GM04504 (cell line): ENCODE measurements at regions not wholly inside any gene's neighbourhood (a gene's known extent, or its start where the extent isn't known, plus 50 kb on each side); places are given as distances from the start of the nearest gene placed in this dataset.
"Not testable (repeated sequence)": the region's sequence is repeated elsewhere in the genome, so short reads cannot be mapped to it uniquely, and the experiment has no call there.

Source experiments
- DNase-seq: peaks from one replicate; pipeline ENCODE4 v3.0.0-alpha.2; 2012; ENCODE audit warnings: low read depth

DNA sequence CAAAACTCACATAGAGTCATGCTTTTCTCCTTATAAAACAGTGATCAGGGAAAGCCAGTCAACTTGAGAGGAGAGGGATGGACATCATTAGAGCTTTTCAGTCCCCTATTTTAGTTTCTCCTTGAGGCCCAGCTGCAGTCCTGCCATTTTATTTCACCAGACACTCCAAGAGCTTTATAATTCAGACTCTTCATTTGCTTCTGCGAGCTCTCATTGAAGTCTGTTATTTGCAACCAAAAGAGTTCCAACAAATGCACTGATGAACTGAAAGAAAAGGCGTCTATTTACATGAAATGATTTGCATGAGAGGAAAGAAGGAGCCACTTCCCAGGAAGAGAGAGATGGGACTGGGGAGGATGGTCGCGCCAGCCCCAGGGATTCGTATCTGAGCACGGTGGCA, 86.8 kb downstream of the NDUFA12 start:
- no peak for DNase-seq

DNA sequence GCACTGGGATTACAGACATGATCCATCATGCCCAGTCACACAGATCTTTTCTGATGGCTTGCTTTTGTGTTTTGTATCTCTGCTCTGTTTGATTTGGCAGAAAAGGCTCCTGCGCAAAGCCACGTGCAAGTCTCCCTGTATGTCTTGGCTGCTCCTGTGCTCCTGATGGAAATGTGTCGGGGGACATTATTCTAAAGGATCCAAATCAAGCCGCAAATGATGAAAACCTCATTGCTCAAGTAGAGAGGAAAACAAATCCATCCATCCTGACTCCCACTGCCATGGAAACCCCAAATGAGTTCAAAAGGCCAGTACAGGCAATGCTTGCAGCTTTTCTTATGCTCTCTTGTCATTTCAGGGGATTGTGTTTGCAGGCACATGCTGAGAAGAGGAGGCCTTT, 93.8 kb downstream of the NDUFA12 start:
- no peak for DNase-seq

DNA sequence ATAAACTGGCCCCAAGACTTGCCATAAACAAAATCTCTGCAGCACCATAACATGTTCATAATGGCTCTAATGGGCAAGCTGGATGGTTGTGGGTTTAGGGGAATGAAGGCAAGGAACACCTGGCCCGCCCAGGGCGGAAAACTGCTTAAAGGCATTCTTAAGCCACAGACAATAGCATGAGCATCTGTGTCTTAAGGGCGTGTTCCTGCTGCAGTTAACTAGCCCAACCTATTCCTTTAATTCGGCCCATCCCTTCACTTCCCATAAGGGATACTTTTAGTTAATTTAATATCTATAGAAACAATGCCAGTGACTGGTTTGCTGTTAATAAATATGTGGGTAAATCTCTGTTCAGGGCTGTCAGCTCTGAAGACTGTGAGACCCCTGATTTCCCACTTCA, 97.7 kb downstream of the NDUFA12 start:
- DNase-seq = not testable (repeated sequence)

DNA sequence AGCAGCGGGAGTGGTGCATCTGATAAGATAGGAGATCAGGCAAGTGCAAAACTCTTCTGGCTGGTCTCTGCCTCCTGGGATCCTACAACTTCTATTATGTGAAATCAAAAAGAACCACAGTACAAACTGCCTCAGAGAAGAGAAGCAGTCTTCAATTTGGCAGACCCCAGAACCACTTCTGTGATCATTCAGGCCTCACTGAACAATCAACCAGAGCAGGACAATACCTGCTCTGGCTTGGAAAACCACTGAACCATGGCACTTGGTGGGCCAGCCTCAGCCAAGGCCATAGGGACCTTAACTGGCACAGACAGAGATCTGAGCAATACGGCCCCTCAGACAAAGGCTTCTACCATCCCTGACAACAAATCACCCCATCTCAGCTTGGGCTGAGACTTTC, 103.0 kb downstream of the NDUFA12 start:
- no peak for DNase-seq

DNA sequence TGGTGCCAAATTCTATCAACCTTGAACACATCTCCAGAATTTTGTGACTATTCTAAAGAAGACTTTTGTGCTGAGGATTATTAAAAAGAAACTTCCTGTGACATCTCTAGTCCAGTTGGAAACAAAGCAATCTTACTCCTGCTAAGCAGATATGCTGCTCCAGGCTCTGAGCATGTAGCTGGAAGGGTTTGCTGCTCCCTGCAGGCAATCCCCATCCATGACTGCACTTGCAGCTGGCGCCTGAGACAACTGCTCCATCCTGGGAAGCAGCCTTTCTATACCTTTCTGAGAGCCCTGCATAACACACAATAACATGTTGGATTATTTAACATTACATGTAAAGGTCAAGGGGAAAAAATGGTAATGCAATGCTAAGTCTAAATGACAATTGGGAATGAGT, 105.1 kb downstream of the NDUFA12 start:
- no peak for DNase-seq

DNA sequence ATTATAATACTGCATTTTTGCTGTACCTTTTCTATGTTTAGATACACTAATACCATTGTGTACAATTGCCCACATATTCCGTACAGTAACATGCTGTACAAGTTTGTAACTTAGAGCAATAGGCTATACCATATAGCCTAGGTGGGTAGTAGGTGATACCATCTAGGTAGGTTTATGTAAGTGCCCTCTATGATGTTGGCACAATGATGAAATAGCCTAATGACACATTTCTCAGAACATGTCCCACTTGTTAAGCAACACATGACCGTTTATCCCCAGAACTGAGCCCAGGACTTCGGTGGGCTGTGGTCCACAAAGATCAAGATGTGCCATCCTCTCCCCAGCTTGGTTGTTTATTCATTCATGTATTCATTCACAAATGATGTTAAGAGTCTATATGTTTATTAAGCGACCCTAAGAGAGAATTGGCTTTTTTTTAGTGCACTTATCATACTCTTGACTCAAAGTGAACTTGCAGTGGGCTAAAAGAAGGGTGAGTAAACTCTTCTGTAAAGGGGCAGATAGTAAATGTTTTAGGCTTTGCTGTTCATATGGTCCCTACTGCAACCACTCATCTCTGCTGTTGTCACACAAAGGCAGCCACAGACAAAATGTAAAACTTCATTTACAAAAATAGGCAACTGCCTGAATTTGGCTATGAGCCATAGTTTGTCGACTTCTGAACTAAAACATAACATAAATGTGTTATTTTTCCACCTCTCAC, 110.8 kb downstream of the NDUFA12 start:
- no peak for DNase-seq

DNA sequence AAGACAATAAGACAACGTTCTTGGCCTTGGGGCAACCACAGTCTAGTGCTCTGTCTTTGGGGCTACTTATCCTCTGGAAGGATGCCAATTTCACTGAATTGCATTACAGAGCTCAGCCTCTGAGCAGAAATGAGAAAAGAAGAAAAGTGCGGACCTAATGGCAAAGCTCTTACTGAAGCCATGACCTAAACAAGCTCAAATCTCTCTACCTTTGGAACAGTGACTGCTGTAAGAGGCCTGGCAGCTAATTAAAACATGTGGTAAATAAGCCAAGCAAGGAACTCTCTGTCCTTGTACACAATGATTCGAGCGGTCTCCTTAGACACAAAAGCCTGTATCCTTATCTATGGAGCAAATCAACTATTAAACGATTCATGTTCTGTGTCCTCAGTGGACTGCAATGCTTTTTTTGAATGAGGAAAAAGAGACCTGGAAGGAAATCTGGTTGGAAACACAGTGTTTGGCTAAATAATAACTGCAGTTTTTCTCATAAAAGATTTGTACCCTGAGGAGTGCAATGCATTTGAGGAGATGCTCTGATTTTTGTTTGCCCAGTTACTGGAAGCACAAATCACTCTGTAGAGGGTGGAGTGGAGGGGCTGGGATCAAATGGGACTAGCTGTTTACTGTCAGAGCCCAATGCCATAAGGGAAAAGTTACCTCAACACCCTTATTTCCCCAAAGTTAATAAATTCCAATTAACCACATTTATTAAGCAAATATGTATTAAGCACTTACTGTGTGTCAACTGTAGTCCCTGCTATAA, 113.9 kb downstream of the NDUFA12 start:
- DNase-seq = no peak

DNA sequence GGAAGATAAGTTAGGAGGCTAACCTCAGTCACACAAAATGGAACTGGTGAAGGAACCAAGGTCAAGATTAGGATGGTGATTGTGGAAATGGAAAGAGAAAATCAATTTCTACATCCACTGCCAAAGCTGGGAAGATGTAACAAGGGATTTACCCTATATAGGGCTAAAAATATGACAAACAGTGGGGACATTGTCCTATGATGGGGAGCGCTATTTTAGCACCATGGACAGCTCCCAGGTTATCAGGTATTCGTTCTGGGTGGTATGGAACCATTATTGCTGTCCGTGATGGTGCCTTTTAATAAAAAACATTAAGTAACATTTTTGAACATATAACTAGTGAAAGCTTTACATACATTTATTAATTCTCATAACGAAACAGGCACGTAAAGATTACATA, 124.0 kb downstream of the NDUFA12 start:
- no peak for DNase-seq

DNA sequence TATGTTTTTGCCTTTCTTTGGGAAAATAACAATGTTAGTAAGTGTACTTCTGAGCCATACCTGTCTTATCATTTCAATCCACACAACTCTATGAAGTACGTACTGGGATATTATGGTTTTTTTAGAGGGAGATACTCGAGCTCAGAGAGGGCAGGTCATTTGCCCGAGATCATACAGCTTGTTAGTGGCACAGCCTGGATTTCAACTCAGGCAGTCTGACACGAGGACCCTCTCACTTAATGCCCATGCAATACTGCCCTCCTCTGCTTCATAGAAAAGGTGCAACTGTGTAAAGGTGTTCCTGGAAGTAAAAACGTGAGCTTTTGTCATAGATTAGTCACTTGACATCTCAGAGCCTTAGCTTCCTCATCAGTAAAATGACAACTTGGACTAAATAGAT, 128.0 kb downstream of the NDUFA12 start:
- DNase-seq = no peak

DNA sequence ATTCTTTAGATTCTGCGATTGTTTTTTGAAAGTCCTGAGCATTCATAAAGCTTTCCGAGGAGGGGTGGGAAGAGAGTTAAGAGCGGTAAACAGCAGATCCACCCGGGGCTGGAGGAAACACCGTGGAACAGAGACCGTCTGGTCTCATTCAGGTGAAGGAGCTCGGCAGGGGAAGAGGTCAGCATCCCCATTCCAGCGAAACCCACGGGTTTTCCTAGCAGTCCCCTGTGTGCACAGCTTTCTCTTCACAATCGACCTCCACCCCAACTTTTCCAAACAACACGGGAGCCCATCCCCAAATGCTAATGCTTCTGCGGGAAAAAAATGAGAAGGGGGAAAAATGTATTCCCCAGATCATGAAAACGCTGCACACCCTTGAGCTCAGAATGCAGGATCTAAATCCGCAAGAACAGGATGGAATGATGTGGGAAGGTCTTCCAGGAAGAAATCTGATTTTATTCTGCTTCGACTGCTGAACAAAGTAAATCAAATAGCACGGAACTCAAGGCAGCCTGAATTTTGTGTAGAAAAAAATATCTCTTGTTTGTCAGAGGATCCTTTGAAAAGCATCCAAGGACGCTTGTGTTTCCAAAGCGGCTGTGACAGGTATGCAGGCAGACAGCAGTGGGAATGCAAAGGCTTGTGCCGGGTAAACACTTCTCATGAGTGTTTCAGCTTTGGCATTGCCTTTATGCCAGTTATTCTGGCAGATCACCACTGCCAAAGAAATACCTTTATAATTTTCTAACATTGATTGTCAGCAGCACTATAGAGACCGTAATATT, 128.8 kb downstream of the NDUFA12 start:
- no peak for DNase-seq

DNA sequence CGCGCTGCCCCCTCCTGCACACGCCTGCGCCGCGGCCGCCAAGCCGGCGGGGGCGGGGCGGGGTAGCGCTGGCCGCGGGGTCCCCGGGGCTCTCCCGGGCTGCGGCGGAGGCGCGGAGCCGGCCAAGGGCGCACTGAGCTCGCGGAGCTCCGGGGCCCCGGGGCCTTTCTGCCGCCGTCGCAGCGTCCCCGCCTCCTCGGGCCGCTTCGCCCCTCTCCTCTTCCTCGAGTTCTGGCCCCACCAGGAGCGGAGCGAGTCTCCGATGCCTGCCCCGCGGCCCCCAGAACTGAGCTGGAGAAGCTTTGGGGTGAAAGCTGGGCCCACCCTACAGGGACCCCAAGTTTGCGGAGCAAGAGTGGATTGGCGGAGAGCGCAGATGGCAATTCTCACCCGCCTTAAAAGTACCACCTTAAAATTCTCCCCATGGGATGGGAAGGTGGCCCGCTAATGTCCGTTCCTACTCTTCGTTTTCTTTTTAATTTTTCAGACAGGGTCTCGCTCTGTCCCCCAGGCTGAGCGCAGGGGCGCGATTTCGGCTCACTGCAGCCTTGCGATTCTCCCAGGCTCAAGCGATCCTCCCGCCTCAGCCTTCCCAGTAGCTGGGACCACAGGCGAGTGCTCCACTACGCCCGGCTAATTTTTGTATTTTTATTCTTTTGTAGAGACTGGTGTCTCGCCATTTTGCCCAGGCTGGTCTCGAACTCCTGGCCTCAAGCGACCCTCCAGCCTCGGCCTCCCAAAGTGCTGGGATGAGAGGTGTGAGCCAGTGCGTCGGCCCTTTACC, 129.6 kb downstream of the NDUFA12 start:
- DNase-seq = no peak

DNA sequence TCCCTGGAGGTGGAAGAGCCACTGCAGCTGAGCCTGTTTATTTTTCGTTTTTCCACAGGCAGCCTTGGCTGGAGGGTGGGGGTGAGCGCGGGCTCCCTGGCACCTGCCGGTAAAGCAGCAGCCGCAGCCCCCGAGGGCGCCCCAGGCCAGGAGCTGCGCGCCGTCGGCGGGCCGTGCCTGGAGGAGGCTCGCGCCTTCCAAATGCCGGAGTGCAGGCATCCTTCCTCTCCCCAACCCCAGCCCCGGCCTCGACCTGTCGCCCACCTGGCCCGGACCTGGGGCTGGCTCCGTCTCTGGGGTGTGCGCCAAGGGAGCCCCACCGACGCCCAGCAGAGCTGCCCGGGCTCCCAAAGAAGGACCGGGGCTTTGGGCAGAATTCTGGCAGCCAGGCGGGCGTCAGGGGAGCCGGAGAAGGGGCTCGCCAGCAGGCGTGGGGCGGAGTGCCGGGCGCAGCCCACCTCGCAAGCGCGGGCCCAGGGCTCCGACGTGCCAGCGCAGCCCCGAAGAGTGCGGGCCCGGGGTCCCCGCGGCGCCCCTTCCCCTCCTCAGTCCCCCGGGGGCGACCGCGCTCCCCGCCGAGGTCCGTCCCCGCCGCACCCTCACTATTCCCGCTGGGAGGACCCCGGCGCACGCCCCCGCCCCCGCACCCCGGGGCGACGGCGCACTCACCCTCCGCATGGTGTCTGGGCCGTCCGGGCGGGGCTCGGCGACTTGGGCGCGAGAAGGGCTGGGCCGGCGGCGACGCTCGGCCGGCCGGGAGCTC, 130.3 kb downstream of the NDUFA12 start:
- DNase-seq = no peak

DNA sequence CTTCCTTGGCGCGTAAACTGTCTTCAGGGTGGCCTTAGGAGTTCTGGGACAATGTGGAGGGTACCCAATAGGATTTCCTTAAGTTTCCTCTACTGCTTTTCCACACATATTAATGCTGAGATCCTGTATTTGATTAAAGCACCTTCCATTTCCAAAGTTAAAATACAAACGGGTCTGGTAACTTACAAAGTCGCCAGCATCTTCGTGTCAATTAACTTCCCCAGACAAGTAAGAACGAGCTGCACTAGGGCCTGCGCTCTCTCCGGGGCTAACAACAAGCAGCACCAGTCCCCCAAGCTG, 130.9 kb downstream of the NDUFA12 start:
- DNase-seq = no peak

DNA sequence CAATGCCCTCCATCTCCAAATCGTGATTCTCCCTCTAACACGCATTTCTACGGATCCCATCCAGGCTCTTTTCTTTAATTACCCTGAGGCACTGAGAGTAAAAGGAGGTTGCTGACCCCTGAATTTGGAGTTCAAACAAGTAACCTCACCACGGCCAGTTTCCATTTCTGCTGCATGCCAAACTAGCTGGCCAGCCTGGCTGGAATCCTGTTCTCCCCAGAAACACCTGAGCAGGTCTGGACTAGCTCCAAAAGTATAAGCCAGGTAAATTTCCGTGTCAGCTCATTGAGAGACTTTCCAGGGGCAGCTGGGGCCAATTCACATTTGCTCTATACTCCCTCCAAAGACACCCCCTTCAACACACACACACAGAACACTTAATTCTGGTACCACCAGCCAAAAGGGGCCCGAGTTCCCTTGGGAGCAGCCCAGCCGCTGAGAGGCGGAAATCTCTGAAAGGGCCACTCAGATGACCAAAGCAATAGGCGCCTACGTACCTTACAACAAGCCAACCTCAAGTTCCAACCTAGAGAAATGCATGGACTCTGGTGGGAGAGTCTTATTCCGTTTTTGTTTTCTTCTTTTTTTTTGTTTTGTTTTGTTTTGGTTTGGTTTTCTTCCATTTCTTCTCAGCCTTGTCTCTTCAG, 131.4 kb downstream of the NDUFA12 start:
- DNase-seq = no peak

DNA sequence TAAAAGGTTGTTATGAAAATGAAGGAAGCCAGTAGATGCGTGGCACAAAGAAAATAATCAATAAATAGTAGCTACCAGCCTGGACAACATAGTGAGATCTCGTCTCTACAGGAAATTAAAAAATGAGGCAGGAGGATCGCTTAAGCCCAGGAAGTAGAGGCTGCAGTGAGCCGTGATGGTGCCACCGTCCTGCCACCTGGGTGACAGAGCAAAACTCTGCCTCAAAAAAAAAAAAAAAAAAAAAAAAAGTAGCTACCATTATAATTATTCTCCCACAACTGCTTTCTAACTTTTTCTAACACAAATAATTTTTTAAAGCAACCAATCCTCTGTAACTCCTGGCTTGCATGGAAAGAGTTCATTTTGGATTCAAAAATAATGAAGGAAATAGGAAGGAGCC, 133.0 kb downstream of the NDUFA12 start:
- no peak for DNase-seq

DNA sequence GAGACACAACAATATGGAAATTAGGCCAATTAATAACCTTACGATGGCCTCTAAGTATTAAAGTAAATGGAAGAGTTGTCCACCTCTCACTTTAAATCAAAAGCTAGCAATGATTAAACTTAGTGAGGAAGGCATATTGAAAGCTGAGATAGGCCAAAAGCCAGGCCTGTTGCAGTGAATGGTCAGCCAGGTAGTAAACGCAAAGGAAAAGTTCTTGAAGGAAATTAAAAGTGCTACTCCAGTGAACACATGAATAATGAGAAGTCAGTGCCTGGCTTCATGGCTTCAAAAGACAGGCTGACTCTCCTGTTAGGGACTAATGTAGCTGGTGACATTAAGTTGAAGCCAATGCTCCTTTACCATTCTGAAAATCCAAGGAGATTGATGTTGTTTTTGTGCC, 135.3 kb downstream of the NDUFA12 start:
- DNase-seq = no peak

DNA sequence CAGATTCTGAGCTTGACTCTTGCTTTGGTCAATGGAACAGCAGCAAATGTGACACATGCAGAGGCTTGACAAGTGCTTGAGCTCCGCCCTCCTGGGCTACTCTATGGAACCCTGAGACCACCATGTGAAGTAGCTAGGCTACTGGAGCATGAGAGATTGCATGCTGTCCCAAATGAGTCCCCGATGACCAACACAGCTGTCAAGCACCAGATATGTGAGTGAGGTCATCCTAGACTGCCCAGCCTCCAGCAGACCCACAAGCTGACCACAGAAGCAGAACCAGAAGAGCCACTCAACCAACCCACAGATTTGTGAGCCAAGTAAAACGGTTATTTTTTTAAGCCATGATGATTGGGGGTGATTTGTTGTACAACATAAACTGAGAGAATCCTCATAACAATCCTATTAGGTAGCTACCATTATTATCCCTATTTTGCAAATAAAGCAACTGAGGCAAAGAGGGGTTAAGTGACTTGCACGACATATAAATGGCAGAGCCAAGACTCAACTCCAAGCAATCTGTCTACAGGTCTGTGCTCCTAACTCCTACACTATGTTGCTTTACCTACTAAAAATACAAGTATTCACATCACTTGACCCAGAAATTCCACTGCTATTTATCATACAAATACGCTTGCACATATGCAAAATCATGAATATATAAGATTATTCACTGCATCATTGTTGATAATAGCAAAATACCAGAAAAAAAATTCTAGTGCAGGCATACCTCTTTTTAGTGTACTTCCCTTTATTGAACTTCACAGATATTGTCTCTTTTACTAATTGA, 136.2 kb downstream of the NDUFA12 start:
- DNase-seq = no peak

DNA sequence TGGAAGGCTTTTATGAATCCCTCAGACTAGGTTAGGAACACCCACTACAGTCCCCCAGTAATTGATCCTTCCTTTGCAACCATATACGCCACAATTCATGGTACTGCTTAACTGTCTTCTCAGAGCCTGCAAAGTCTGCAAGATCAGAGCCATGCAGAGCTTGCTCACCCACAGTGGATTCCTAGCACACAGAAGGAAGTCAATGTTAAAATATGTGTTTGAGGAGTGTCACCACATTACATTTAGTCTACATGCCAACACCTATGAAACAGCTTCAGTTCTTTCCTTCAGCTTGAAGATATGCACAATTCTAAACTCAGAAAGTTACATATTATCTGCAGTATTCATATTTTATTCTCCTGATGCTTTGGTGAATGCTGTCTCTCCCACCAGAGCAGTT, 138.5 kb downstream of the NDUFA12 start:
- DNase-seq = no peak

DNA sequence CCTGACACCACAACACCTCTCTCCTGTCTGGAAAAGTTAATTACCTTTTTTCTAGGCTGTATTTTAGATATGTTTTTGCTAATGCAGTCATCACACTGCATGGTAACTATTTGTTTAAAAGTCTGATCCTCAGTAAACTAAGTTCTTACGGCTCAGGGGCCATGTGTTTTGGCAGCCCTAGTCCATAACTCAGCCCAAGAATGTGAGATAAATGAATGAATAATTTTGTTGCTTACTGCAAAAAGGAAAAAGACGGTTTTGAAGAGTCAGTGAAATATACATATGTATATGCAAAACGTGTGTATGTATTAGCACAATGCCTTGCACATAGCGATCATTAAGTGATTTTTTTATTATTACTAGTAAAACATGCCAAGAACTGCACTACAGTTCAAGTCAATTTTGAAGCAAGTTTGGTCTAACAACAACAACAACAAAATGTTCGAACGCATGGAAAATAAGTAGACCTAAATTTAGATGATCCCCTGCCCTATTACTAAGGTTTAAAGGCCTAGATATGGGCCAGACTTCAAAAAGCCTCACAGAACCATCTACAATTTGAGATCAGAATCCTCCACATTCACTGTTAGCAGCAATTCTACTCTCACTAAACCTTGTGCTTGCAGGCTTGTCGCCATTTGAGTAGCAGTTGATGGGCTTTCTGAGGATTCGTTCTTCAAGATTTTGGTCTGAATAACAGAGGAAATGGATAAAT, 140.0 kb downstream of the NDUFA12 start:
- DNase-seq = no peak

DNA sequence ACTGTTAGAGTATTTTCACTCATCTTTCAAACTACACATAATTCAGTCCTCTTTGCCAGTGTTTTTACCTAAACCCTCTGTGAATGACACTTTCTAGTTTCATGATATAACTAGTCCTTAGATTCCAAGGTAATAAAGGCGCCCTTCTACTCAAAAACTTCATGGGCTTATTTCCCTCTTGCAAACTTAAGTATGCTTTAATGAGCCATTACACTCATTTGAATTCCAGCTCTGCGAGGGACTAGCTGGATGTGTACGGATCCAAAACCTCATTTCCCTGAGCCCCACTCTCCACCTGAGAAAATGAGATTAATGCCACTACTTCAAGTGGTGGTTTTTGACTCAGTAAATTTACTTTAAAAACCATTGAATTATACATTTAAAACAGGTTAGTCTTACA, 141.1 kb downstream of the NDUFA12 start:
- no peak for DNase-seq
